Astrocyte (in vitro differentiated cells and primary cell): ENCODE measurements at regions not wholly inside any gene's neighbourhood (a gene's known extent, or its start where the extent isn't known, plus 50 kb on each side); places are given as distances from the start of the nearest gene placed in this dataset.

Experiments used
- DNase-seq: peaks from one replicate; pipeline ENCODE4 v3.0.0-alpha.2; 2010; ENCODE audit warnings: low read depth
- FAIRE-seq: peaks from 2 replicates; lab custom pipeline; 2011; peaks lifted over from hg19 to GRCh38; lab: Jason Lieb, UNC
- H2AFZ ChIP-seq: 2 replicates; pipeline ENCODE4 v1.6.0; 2012; ENCODE audit warnings: low read depth, low read length, inconsistent platforms
- H3K27ac ChIP-seq: 2 replicates; pipeline ENCODE4 v1.5.1; 2011; ENCODE audit warnings: low read depth, low read length, inconsistent platforms
- H3K27me3 ChIP-seq: 2 replicates; pipeline ENCODE4 v1.6.0; 2011; ENCODE audit warnings: low read length, inconsistent platforms; ENCODE audit not compliant: insufficient read depth
- H3K36me3 ChIP-seq: 2 replicates; pipeline ENCODE4 v1.5.1; 2011; ENCODE audit warnings: low read length, inconsistent platforms; ENCODE audit not compliant: insufficient read depth
- H3K4me1 ChIP-seq: 2 replicates; pipeline ENCODE4 v1.5.1; 2011; ENCODE audit warnings: low read length, inconsistent platforms; ENCODE audit not compliant: insufficient read depth
- H3K4me2 ChIP-seq: 2 replicates; pipeline ENCODE4 v1.6.0; 2012; ENCODE audit warnings: low read length, inconsistent platforms
- H3K4me3 ChIP-seq: 2 replicates; pipeline ENCODE4 v1.5.1; 2011; ENCODE audit warnings: low read depth, mild to moderate bottlenecking, low read length, inconsistent platforms; ENCODE audit not compliant: insufficient read depth
- H3K79me2 ChIP-seq: 2 replicates; pipeline ENCODE4 v1.6.0; 2012; ENCODE audit warnings: mild to moderate bottlenecking, low read length, inconsistent platforms; ENCODE audit not compliant: insufficient read depth
- H3K9ac ChIP-seq: 2 replicates; pipeline ENCODE4 v1.6.0; 2012; ENCODE audit warnings: mild to moderate bottlenecking, low read length, inconsistent platforms
- H3K9me3 ChIP-seq: 2 replicates; pipeline ENCODE4 v1.5.1; 2012; ENCODE audit warnings: low read depth, mild to moderate bottlenecking, low read length, inconsistent platforms; ENCODE audit not compliant: insufficient read depth
- H4K20me1 ChIP-seq: 2 replicates; pipeline ENCODE4 v1.6.0; 2012; ENCODE audit warnings: low read length, inconsistent platforms; ENCODE audit not compliant: insufficient read depth
- H3K27ac Mint-ChIP-seq: one replicate; pipeline ENCODE4 v1.8.0; 2021; ENCODE audit warnings: mild to moderate bottlenecking, mixed read lengths; ENCODE audit not compliant: unreplicated experiment
- H3K27me3 Mint-ChIP-seq: one replicate; pipeline ENCODE4 v1.8.0; 2021; ENCODE audit warnings: low read depth, mixed read lengths; ENCODE audit not compliant: unreplicated experiment
- H3K36me3 Mint-ChIP-seq: one replicate; pipeline ENCODE4 v1.8.0; 2021; ENCODE audit warnings: low read depth, mixed read lengths; ENCODE audit not compliant: unreplicated experiment
- H3K4me1 Mint-ChIP-seq: one replicate; pipeline ENCODE4 v1.8.0; 2021; ENCODE audit warnings: low read depth, mixed read lengths; ENCODE audit not compliant: unreplicated experiment
- H3K4me3 Mint-ChIP-seq: one replicate; pipeline ENCODE4 v1.8.0; 2021; ENCODE audit warnings: mild to moderate bottlenecking, moderate library complexity, mixed read lengths; ENCODE audit not compliant: unreplicated experiment
- H3K9me3 Mint-ChIP-seq: one replicate; pipeline ENCODE4 v1.8.0; 2021; ENCODE audit warnings: mild to moderate bottlenecking, mixed read lengths; ENCODE audit not compliant: unreplicated experiment
- EZH2 ChIP-seq: IDR thresholded peaks from 2 replicates; pipeline ENCODE4 v1.6.1; 2012; ENCODE audit warnings: mild to moderate bottlenecking, low read length, inconsistent platforms; ENCODE audit not compliant: insufficient read depth
- TF ChIP-seq, protein P1 (sequence below): IDR thresholded peaks from 2 replicates; pipeline ENCODE4 v1.5.1; 2011; ENCODE audit warnings: low read depth, mild to moderate bottlenecking, inconsistent platforms, low read length, moderate library complexity; ENCODE audit not compliant: insufficient read depth

DNA sequence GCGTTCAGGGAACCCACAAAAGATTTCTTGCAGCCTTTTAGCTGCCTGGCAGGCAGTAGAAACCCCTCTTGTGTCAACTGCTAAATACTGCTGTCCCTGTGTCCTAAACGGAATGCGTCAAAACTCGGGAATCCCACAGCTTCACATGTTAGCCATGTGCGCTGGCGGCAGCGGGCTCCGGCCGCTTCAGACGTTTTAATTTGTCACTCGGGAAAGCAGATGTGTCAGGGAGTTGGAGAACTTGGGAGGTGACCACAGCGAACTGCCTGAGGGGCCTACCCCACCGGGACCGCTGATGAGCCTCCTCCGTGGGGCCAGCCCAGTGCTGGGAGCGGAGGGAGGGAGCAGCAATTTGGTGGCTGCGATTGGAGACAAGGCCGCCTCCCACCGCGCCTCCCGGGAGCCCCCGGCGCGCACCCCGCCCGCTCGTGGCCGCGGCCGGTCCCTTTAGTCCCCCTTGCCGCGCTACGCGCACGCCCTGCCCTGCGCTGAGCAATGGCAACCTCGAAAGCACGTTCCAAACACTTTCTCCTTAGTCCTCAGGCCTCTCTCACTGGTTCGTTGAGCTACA, 146.1 kb upstream of the SATB2 start:
- Histone ChIP-seq H3K4me3 (peak overlapping the region; percentile 41), H3K9me3 (no peaks in the 10 kb centered on the region), H3K4me2 (peak overlapping the region; percentile 81), H3K36me3 (no peaks in the 10 kb centered on the region), H4K20me1 (no peaks in the 10 kb centered on the region), H3K27ac (no peak overlapping the region), H3K27me3 (no peaks in the 10 kb centered on the region), H3K9ac (peak overlapping the region; percentile 3), H3K79me2 (no peaks in the 10 kb centered on the region), H3K4me1 (peaks cover 7% of the 10 kb centered on the region), H2AFZ (peak overlapping the region; percentile 78)
- Mint-ChIP-seq H3K36me3 (no peaks in the 10 kb centered on the region), H3K4me1 (peaks cover 3% of the 10 kb centered on the region), H3K27ac (no peak overlapping the region), H3K4me3 (no peak overlapping the region), H3K9me3 (no peaks in the 10 kb centered on the region), H3K27me3 (peaks cover 4% of the 10 kb centered on the region)
- no peak for TF ChIP-seq EZH2
- TF ChIP-seq, protein P1, sequence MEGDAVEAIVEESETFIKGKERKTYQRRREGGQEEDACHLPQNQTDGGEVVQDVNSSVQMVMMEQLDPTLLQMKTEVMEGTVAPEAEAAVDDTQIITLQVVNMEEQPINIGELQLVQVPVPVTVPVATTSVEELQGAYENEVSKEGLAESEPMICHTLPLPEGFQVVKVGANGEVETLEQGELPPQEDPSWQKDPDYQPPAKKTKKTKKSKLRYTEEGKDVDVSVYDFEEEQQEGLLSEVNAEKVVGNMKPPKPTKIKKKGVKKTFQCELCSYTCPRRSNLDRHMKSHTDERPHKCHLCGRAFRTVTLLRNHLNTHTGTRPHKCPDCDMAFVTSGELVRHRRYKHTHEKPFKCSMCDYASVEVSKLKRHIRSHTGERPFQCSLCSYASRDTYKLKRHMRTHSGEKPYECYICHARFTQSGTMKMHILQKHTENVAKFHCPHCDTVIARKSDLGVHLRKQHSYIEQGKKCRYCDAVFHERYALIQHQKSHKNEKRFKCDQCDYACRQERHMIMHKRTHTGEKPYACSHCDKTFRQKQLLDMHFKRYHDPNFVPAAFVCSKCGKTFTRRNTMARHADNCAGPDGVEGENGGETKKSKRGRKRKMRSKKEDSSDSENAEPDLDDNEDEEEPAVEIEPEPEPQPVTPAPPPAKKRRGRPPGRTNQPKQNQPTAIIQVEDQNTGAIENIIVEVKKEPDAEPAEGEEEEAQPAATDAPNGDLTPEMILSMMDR, result no peak
- FAIRE-seq (no peak), DNase-seq (peak; percentile 25)

DNA sequence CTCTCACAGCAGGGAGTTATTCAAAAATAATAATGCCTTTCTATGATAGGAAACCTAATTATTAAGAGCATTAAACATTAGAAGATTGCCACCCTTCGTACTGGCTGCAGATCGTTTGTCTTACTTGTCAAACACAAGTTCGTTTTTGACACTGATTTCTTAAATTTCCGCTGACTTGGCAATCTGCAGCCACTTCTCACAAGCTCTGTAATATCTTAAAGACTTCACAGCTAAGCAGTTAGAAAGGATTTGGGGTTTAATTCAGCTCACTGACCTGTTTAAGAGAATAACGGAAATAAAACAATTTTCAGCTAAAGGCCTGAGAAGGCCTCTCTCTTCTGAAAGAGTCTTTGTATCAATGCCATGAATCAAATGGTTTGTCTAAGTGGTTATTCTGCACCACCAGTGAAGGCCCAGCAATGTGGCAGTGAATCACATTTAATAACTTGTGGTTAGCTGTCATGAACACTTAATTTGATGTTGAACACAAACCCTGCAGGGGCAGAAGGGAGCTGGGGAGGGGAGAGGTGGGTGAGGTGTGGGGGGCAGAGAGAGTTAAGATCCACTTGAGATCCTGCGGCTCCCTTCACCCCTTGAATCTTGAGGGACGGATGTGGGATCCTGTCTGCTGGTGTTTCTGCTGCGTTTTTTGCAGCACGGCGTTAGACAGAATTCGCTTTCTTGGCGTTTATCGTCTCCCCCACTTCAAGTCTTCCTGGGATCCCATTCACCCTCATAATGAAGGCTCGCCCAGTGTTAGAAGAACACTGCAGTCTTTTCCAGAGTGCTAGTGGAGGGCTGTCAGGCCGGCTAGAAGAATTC, 145.4 kb upstream of the SATB2 start:
- Histone ChIP-seq H3K27me3 (no peaks in the 10 kb centered on the region), H3K36me3 (no peaks in the 10 kb centered on the region), H3K79me2 (no peaks in the 10 kb centered on the region), H3K4me2 (peak overlapping the region; percentile 81), H4K20me1 (no peaks in the 10 kb centered on the region), H2AFZ (peak overlapping the region; percentile 78), H3K4me1 (peaks cover 7% of the 10 kb centered on the region), H3K9ac (peak overlapping the region; percentile 3), H3K9me3 (no peaks in the 10 kb centered on the region), H3K4me3 (peak overlapping the region; percentile 41), H3K27ac (no peak overlapping the region)
- H3K36me3 Mint-ChIP-seq, result no peaks in the 10 kb centered on the region
- no peak overlapping the region for H3K27ac Mint-ChIP-seq
- H3K9me3 Mint-ChIP-seq, result no peaks in the 10 kb centered on the region
- H3K4me3 Mint-ChIP-seq, result no peak overlapping the region
- peaks cover 3% of the 10 kb centered on the region for H3K4me1 Mint-ChIP-seq
- peaks cover 3% of the 10 kb centered on the region for H3K27me3 Mint-ChIP-seq
- peak; percentile 38 for DNase-seq
- TF ChIP-seq, protein P1, result no peak
- no peak for TF ChIP-seq EZH2
- FAIRE-seq, result no peak
